ENCODE measurements at regions not wholly inside any gene's neighbourhood (a gene's known extent, or its start where the extent isn't known, plus 50 kb on each side); places are given as distances from the start of the nearest gene placed in this dataset.

DNA sequence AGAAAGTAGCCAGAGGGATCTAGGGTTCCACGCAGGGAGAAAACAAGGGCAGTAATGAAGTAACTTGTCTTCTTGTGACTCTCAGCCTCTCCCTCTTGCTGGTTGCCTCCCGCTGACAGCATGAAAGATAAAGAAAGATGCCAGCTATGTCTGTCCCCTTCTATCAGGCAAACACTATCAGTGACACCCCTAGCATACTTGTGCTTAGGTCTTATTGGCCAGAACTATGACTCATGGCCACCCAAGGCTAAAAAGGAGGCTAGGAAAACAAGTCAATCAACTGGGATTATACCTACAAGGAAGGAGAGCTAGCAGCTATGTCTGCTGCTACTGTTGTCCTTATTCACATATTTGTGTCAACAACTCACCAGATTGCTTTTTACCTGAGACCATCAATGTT lies 206.8 kb upstream of the SOX4 start:
- POLR2A ChIA-PET, result no interaction called here

DNA sequence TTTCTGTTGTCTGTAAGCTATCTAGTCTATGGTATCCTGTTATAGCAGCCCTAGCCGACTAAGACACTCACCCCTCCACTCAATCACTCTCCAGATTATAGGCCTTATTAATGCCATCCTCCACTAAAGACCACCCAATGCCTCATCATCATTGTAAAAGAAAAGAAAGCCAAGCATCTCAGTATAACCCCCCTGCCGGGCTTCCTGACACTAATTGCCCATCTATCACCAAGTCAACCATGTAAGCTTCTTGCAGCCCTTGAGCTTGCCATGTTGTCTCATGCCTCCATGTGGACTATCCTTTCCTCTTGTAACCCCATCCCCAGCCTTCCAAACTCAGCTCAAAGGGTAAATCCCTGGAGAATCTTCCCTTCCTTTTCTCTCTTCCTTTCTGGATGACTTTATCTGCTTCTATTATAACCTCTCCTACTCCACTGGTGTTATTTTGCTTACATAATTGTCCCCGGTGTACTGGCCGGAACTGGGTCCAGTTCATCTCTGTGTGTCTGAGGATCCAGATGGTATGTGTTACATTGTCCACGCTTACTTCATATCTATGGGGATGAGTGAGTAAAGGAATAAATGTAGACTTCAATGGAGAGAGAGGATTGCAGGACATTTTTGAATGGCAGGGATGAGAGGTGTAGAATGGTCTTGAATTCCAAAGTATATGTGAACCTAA lies 202.9 kb upstream of the SOX4 start:
- Histone ChIP-seq H3K4me1 (ENCODE audit: control insufficient read depth, insufficient read depth, low read length) (no peaks in the 10 kb centered on the region), H3K27ac (ENCODE audit: extremely low read depth, low read depth, low read length) (no peak overlapping the region), H3K9me3 (ENCODE audit: control insufficient read depth, insufficient read depth, low read depth, low read length) (no peaks in the 10 kb centered on the region), H3K36me3 (ENCODE audit: control insufficient read depth in 2 of 2, insufficient read depth in 1 of 2, low read length in 2 of 2) (no peaks in the 10 kb centered on the region), H3K4me3 (ENCODE audit: low read depth, low read length) (no peak overlapping the region)
- ChIA-PET CTCF (interaction anchor here (0.6 kb wide), 1 partner anchor 50 kb away, joined by 3 read pairs; no protein-coding TSS in a partner anchor), POLR2A (no interaction called here)
- 0 out of 2 replicates have a peak, but pooled peaks have one; percentile 10 for TF ChIP-seq ZIC2 (tag by site-specific recombination; IDR thresholded peaks at IDR 0.05)
- no peak for TF ChIP-seq ZNF473 (tag by site-specific recombination; IDR thresholded peaks at IDR 0.05)

More for the DNA sequence above, 206.8 kb upstream of the SOX4 start:
- Histone ChIP-seq H3K4me1 (ENCODE audit: control insufficient read depth, insufficient read depth, low read length) (no peaks in the 10 kb centered on the region; the same call in 1 of the 2 replicates), H3K9me3 (ENCODE audit: control insufficient read depth, insufficient read depth, low read depth, low read length) (no peaks in the 10 kb centered on the region), H3K36me3 (ENCODE audit: control insufficient read depth in 2 of 2, insufficient read depth in 1 of 2, low read length in 2 of 2) (no peaks in the 10 kb centered on the region), H3K4me3 (ENCODE audit: low read depth, low read length) (no peak overlapping the region), H3K27ac (ENCODE audit: extremely low read depth, low read depth, low read length) (no peak overlapping the region)
- TF ChIP-seq, protein P1, sequence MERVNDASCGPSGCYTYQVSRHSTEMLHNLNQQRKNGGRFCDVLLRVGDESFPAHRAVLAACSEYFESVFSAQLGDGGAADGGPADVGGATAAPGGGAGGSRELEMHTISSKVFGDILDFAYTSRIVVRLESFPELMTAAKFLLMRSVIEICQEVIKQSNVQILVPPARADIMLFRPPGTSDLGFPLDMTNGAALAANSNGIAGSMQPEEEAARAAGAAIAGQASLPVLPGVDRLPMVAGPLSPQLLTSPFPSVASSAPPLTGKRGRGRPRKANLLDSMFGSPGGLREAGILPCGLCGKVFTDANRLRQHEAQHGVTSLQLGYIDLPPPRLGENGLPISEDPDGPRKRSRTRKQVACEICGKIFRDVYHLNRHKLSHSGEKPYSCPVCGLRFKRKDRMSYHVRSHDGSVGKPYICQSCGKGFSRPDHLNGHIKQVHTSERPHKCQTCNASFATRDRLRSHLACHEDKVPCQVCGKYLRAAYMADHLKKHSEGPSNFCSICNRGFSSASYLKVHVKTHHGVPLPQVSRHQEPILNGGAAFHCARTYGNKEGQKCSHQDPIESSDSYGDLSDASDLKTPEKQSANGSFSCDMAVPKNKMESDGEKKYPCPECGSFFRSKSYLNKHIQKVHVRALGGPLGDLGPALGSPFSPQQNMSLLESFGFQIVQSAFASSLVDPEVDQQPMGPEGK (tag by site-specific recombination; IDR thresholded peaks at IDR 0.05), result no peak
- TF ChIP-seq OSR2 (tag by site-specific recombination; IDR thresholded peaks at IDR 0.05) (peak; percentile 54; the same call in 1 of the 2 replicates), ZBTB17 (tag by site-specific recombination; IDR thresholded peaks at IDR 0.05) (0 out of 2 replicates have a peak, but pooled peaks have one; percentile 23), GLIS1 (tag by site-specific recombination; IDR thresholded peaks at IDR 0.05) (peak; percentile 52; the same call in 1 of the 2 replicates)
- CTCF ChIA-PET, result no interaction called here

DNA sequence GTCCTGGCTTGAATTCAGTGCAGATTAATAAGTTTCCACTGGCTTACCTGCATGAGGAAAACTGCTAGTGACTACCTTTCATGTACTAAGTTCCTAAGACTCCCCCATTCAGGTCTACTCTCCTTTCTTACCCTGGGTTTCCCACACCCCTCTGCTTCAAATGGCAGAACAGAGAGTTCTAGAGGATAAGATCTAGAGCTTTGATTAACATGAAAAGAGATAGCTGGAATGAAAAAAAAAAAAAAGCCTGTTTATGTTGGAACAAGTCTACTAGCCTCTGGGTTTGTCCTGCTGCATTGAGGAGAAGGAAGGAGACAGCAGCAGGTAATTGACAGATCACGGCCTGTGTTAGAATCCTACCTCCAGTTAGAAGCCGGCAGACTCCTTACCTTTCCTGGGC lies 201.4 kb upstream of the SOX4 start:
- ChIA-PET POLR2A (no interaction called here), CTCF (interaction anchor here (0.7 kb wide), 1 partner anchor 827 kb away, joined by 6 read pairs; no protein-coding TSS in a partner anchor)
- H3K9me3 ChIP-seq (ENCODE audit: control insufficient read depth, insufficient read depth, low read depth, low read length), result no peaks in the 10 kb centered on the region
- TF ChIP-seq, protein P2, sequence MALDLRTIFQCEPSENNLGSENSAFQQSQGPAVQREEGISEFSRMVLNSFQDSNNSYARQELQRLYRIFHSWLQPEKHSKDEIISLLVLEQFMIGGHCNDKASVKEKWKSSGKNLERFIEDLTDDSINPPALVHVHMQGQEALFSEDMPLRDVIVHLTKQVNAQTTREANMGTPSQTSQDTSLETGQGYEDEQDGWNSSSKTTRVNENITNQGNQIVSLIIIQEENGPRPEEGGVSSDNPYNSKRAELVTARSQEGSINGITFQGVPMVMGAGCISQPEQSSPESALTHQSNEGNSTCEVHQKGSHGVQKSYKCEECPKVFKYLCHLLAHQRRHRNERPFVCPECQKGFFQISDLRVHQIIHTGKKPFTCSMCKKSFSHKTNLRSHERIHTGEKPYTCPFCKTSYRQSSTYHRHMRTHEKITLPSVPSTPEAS (tag by site-specific recombination; IDR thresholded peaks at IDR 0.05), result no peak
- no peak for TF ChIP-seq ZNF837 (tag by site-specific recombination; IDR thresholded peaks at IDR 0.05)
- TF ChIP-seq ZNF10 (tag by site-specific recombination; IDR thresholded peaks at IDR 0.05), result no peak
- TF ChIP-seq ZNF16 (tag by site-specific recombination; IDR thresholded peaks at IDR 0.05; ENCODE audit: low read depth), result no peak
- no peak for TF ChIP-seq ZNF510 (tag by site-specific recombination; IDR thresholded peaks at IDR 0.05; ENCODE audit: insufficient replicate concordance)
- no peak for TF ChIP-seq ZBTB21 (tag by site-specific recombination; IDR thresholded peaks at IDR 0.05)
- TF ChIP-seq TRIM28 (IDR thresholded peaks at IDR 0.05; ENCODE audit: borderline replicate concordance, low read length), result no peak
- TF ChIP-seq ZFP37 (tag by site-specific recombination; IDR thresholded peaks at IDR 0.05), result no peak
- no peak for TF ChIP-seq ZNF658 (tag by site-specific recombination; IDR thresholded peaks at IDR 0.05)
- TF ChIP-seq ZNF621 (tag by site-specific recombination; IDR thresholded peaks at IDR 0.05), result no peak
- TF ChIP-seq ZNF549 (tag by site-specific recombination; IDR thresholded peaks at IDR 0.05), result no peak
- no peak for TF ChIP-seq REPIN1 (tag by site-specific recombination; IDR thresholded peaks at IDR 0.05; ENCODE audit: low read depth)
- TF ChIP-seq ZNF501 (tag by site-specific recombination; IDR thresholded peaks at IDR 0.05), result no peak
- TF ChIP-seq, protein P3, sequence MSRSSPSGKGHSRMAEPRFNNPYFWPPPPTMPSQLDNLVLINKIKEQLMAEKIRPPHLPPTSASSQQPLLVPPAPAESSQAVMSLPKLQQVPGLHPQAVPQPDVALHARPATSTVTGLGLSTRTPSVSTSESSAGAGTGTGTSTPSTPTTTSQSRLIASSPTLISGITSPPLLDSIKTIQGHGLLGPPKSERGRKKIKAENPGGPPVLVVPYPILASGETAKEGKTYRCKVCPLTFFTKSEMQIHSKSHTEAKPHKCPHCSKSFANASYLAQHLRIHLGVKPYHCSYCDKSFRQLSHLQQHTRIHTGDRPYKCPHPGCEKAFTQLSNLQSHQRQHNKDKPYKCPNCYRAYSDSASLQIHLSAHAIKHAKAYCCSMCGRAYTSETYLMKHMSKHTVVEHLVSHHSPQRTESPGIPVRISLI (tag by site-specific recombination; IDR thresholded peaks at IDR 0.05), result no peak
- no peak for TF ChIP-seq ZNF600 (tag by site-specific recombination; IDR thresholded peaks at IDR 0.05)
- no peak for TF ChIP-seq ZNF830 (tag by site-specific recombination; IDR thresholded peaks at IDR 0.05; ENCODE audit: low read depth)
- TF ChIP-seq, protein P4, sequence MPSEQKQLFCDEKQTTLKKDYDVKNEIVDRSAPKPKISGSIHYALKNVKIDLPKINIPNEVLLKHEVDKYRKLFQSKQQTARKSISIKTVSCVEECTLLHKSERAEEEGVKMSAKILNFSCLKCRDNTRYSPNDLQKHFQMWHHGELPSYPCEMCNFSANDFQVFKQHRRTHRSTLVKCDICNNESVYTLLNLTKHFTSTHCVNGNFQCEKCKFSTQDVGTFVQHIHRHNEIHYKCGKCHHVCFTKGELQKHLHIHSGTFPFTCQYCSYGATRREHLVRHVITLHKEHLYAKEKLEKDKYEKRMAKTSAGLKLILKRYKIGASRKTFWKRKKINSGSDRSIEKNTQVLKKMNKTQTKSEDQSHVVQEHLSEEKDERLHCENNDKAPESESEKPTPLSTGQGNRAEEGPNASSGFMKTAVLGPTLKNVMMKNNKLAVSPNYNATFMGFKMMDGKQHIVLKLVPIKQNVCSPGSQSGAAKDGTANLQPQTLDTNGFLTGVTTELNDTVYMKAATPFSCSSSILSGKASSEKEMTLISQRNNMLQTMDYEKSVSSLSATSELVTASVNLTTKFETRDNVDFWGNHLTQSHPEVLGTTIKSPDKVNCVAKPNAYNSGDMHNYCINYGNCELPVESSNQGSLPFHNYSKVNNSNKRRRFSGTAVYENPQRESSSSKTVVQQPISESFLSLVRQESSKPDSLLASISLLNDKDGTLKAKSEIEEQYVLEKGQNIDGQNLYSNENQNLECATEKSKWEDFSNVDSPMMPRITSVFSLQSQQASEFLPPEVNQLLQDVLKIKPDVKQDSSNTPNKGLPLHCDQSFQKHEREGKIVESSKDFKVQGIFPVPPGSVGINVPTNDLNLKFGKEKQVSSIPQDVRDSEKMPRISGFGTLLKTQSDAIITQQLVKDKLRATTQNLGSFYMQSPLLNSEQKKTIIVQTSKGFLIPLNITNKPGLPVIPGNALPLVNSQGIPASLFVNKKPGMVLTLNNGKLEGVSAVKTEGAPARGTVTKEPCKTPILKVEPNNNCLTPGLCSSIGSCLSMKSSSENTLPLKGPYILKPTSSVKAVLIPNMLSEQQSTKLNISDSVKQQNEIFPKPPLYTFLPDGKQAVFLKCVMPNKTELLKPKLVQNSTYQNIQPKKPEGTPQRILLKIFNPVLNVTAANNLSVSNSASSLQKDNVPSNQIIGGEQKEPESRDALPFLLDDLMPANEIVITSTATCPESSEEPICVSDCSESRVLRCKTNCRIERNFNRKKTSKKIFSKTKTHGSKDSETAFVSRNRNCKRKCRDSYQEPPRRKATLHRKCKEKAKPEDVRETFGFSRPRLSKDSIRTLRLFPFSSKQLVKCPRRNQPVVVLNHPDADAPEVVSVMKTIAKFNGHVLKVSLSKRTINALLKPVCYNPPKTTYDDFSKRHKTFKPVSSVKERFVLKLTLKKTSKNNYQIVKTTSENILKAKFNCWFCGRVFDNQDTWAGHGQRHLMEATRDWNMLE (tag by site-specific recombination; conservative IDR thresholded peaks at IDR 0.05; ENCODE audit: low read depth), result no peak
- H3K36me3 ChIP-seq (ENCODE audit: control insufficient read depth in 2 of 2, insufficient read depth in 1 of 2, low read length in 2 of 2), result no peaks in the 10 kb centered on the region
- no peaks in the 10 kb centered on the region for H3K4me1 ChIP-seq (ENCODE audit: control insufficient read depth, insufficient read depth, low read length)
- H3K4me3 ChIP-seq (ENCODE audit: low read depth, low read length), result no peak overlapping the region
- no peak overlapping the region for H3K27ac ChIP-seq (ENCODE audit: extremely low read depth, low read depth, low read length)
